NCI-H2227 treated with DMSO at 0.1 percent for 48 hours (cell line): ENCODE measurements at regions not wholly inside any gene's neighbourhood (a gene's known extent, or its start where the extent isn't known, plus 50 kb on each side); places are given as distances from the start of the nearest gene placed in this dataset.
A peak's percentile ranks its signal among the peaks of the same experiment; 100 is the strongest.
"Not testable (repeated sequence)": the region's sequence is repeated elsewhere in the genome, so short reads cannot be mapped to it uniquely, and the experiment has no call there.

ENCODE experiments used
- DNase-seq: peaks from one replicate; lab custom pipeline; 2025; lab: John Stamatoyannopoulos, UW

- peak; percentile 3 for DNase-seq
Measured at GRCh38 chr5:89343666-89344065, 460.7 kb upstream of the MEF2C start.

DNA sequence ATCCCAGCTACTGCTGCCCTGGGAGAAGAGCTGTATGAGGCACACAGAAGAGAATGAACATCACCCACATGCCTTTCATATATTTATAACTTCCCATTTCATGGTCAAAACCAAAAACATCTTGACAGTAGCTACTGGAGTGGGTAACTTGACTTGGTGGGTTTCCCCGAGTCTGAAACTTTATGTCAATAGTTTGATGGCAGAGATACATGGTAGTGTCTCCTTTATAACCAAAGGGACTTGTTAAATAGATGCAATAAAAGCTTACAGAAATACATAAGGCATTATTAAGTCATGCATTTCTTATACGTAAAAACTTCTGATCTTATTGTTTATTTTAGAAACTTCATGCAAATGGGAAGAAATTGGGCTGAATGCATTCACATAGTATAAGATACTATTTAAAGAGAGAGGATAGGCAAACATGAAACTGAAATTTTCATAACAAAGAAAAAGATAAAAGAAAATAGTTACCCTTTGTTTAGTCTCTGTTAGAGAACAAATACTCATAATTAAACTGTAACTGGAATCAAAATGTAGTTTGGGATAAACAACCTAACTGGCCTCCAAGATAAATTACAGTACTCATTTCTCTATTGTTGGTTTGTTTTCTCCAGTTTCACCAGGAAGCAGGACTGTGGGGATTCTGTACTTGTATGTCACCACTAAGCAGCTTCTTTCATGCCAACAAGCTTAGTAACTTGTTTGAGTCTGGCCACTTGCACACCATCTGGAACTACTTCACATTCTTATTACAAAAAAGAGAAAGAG, 459.3 kb upstream of the MEF2C start:
- no peak for DNase-seq

GRCh38 chr5:89338935-89339334, 456.0 kb upstream of the MEF2C start:
- no peak for DNase-seq

DNA sequence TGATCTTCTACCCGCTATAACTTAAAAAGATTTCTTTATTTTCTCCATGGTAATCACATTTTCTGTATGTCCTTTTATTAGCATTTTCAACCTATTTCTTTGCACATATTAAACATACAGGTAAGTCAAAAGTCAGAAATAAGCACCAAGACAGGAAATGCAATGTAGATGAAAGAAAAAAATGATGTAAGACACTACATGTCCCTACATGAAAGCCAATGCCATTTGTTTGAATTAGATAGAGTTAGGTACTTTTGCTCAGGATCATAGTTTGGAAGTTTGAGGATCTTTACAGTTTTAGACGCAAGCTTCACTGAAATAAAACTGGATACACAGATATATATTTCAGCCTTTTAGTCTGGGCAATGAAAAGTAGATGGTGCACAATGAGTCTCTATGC, 453.1 kb upstream of the MEF2C start:
- no peak for DNase-seq

DNA sequence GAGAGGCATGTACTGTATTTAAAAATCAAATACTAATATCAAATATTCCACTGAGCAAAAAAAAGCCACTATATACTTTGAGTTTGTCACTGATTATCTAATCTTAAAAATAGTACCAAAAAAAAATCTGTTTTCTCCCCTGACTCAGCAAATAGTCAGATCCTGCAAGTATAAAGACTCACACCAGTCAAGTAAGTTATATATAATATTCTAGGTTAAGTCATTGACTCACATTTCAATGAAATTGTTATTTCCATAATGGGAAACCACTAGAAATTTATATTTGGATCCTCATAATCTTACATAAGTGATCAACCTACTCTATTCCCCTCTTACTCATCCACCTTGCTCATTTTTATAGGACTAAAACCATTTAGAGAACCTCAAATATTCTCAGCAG, 447.2 kb upstream of the MEF2C start:
- no peak for DNase-seq

GRCh38 chr5:89327608-89328007, 444.6 kb upstream of the MEF2C start:
- no peak for DNase-seq

DNA sequence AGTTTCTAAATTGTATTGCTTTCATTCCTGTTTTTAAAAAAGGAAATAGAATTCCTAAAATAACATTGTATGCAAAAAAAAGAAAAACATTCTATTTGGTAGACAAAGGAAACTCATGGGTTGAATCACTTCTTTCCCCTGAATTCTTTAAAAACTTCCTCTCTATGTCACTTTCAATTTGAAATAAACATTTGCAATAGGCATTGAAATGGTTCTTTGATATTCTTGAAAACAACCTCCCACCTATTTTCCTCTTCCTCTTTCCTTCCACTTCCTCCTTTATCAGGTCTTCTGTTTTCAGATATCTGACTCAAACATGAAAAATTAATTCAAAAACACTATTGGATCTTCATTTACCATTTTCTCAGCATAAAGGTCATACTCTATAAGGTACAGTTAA, 442.0 kb upstream of the MEF2C start:
- DNase-seq = no peak

GRCh38 chr5:89320421-89321277, 437.7 kb upstream of the MEF2C start:
- no peak for DNase-seq

DNA sequence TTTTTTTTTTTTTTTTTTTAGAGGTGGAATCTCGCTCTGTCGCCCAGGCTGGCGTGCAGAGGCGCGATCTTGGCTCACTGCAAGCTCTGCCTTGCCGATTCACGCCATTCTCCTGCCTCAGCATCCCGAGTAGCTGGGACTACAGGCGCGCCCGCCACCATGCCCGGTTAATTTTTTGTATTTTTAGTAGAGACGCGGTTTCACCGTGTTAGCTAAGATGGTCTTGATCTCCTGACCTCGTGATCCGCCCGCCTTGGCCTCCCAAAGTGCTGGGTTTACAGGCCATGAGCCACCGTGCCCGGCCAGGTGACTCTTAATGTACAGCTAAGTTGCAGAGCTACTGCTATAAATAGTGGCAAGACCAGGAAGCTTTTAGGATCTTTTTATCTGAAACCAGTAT, 434.9 kb upstream of the MEF2C start:
- not testable (repeated sequence) for DNase-seq

GRCh38 chr5:89315286-89316100, 432.5 kb upstream of the MEF2C start:
- no peak for DNase-seq

GRCh38 chr5:89313804-89314588, 431.0 kb upstream of the MEF2C start:
- DNase-seq = peak; percentile 58

DNA sequence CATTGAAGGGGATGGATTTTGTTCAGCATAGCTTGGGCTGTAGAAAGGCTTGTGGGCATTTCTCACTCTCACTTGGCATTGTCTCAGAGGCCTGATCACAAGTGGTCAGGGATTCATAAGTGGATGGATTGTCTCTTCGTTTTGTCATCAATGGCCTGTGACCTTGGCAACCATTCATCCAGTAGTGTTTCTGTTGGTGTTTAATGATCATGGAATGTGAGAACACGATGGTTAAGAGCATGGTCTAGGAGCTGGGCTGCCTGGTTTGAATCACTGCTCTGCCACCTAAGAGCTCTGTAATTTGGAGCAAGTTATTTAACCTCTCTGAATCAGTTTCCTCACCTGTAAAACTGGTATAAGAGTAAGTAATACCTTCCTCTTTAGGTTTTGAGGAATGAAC, 430.1 kb upstream of the MEF2C start:
- no peak for DNase-seq

- DNase-seq = no peak
Measured at GRCh38 chr5:89309268-89309667, 426.3 kb upstream of the MEF2C start.

DNA sequence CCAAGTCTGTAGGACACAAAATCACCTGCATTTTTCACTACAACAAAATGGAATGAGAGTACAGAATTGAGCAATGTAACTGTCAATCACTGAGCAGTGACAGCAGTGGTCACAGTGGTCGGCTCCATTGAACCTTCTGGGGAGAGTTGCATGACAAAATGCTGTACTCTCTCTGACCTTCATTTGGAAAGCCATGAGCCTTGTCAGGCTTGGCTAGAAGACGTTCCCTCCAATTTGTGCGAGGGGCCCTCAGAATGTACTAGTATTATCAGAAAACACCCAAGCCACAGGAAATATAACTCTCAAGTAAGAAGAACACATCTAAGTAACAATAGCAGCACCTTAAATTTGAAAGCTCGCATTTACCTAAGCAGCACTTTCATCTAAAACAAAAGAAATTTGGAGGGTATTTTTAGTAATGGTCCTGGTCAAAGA, 425.6 kb upstream of the MEF2C start:
- DNase-seq = no peak

GRCh38 chr5:89307972-89308371, 425.0 kb upstream of the MEF2C start:
- no peak for DNase-seq

GRCh38 chr5:89307141-89307540, 424.2 kb upstream of the MEF2C start:
- not testable (repeated sequence) for DNase-seq

DNA sequence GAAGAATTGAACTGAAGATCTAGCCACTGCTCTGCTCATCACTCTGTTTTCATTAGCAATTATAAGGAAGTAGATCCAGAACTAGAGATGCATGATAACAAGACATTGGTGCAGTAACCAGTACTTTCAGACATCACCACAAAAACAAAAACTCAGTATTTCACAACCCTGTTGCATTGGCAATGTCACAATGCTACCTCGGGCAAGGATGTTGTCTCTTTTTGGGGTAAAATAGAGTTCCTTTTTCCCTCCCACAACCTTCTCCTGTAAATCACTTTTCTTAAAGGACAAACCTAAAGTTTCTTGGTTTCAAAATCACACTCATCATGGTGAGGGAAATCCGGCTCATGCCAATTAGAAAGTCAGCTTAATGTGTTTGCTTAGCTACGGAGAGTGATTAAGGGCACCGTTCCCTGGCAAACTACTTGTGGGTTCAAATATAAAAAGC, 420.1 kb upstream of the MEF2C start:
- no peak for DNase-seq

- no peak for DNase-seq
Measured at GRCh38 chr5:89302102-89302891, 419.3 kb upstream of the MEF2C start.

- no peak for DNase-seq
Measured at GRCh38 chr5:89301321-89302025, 418.5 kb upstream of the MEF2C start.

DNA sequence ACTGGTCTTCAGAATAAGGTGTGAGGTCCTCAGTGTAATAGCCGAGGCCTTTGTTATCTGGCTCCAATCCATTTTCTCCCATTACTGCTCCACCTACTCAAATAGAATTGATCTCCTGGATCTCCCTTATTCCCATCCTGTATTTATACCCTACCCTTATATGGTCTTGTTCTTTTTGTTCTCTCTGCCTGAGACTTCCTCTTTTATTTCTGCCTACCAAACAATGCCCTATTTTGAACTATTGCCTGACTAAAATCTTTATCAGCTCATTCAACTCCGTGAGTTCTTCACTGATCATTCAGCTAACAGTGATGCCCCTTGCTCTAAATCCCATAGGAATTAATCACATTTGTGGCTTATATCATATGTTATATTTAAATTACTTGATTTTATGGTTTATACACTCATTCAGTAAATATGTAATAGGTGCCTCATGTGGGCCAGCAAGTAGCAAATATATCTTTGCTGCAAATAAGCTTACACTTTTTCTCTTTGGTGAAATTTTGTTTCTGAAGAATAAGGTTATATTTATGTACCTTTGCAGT, 417.5 kb upstream of the MEF2C start:
- DNase-seq = no peak
